Esophagus squamous epithelium (tissue), 5 donors: ENCODE measurements at regions not wholly inside any gene's neighbourhood (a gene's known extent, or its start where the extent isn't known, plus 50 kb on each side); places are given as distances from the start of the nearest gene placed in this dataset.
"Not testable (repeated sequence)": the region's sequence is repeated elsewhere in the genome, so short reads cannot be mapped to it uniquely, and the experiment has no call there.

Source experiments
- DNase-seq: peaks from one replicate; lab custom pipeline; 2025; lab: John Stamatoyannopoulos, UW
- H3K27ac ChIP-seq, 4 donors: fragments of 200-600 bp; sonication (generic); one replicate each; pipeline ENCODE4 v1.5.1; 2016 to 2019; ENCODE audit warnings: mild to moderate bottlenecking in 1 of 4
- H3K27me3 ChIP-seq, 4 donors: fragments of 200-600 bp; sonication (generic); 1 replicate in 3 of 4; 2 replicates in 1 of 4; pipeline versions ENCODE4 v1.5.1 to v1.6.0; 2017 to 2021; ENCODE audit warnings: antibody characterized with exemption in 1 of 4
- H3K36me3 ChIP-seq, 3 donors: fragments of 200-600 bp; sonication (generic); one replicate each; pipeline ENCODE4 v1.5.1; 2016 to 2019
- H3K4me1 ChIP-seq, 3 donors: fragments of 200-600 bp; sonication (generic); one replicate each; pipeline ENCODE4 v1.5.1; 2017 to 2019
- H3K4me3 ChIP-seq, 4 donors: fragments of 200-600 bp; sonication (generic); 1 replicate in 3 of 4; 2 replicates in 1 of 4; pipeline ENCODE4 v1.5.1; 2016 to 2019; ENCODE audit warnings: mild to moderate bottlenecking in 2 of 4, moderate library complexity in 1 of 4
- H3K9me3 ChIP-seq, 3 donors: fragments of 200-600 bp; sonication (generic); one replicate each; pipeline ENCODE4 v1.5.1; 2016 to 2019
- CTCF ChIP-seq, 6 experiments: fragments of 450-650 bp in 4 of 6; fragments of 200-600 bp in 2 of 6; sonication (generic) in 2 of 6; IDR thresholded peaks; one replicate each; pipeline ENCODE4 v1.5.1; 2016 to 2019; ENCODE audit warnings: antibody characterized with exemption in 6 of 6, mild to moderate bottlenecking in 4 of 6, moderate library complexity in 4 of 6
- POLR2A ChIP-seq, 4 donors: fragments of 450-650 bp; IDR thresholded peaks; one replicate each; pipeline ENCODE4 v1.6.1; 2017; ENCODE audit warnings: antibody characterized with exemption in 4 of 4, mild to moderate bottlenecking in 4 of 4, moderate library complexity in 3 of 4
- WGBS, 2 donors: methylation state at CpG; one replicate each; pipeline ENCODE4 v1.1.5; 2018; 5-methylcytosine and 5-hydroxymethylcytosine counted together
- intact Hi-C: fragments of 100-400 bp; cut with DNase I; formaldehyde crosslinking; loops from one replicate; pipeline ENCODE4 v1.15.0; 2022
- donor health status: DM: yes; HTN: yes; CAD: no.

- Histone ChIP-seq H3K36me3 (no peaks in the 10 kb centered on the region), H3K9me3 (no peaks in the 10 kb centered on the region), H3K4me3 (no peak overlapping the region), H3K27ac (no peak overlapping the region), H3K4me1 (no peaks in the 10 kb centered on the region), H3K27me3 (no peaks in the 10 kb centered on the region)
- DNase-seq: no peak
- intact Hi-C loops: no loop called here
- TF ChIP-seq CTCF (IDR thresholded peaks at IDR 0.05): no peak
- TF ChIP-seq POLR2A (IDR thresholded peaks at IDR 0.05): no peak
- 94 to 100% methylated on average over 2 of the region's 4 CpGs for WGBS, 2 donors
These were observed 483.0 kb downstream of the CBLN4 start for GRCh38 chr20:55522296-55522815.

- DNase-seq, H3K27ac ChIP-seq, intact Hi-C loops: not testable (repeated sequence)
These were observed 487.7 kb downstream of the CBLN4 start for GRCh38 chr20:55517584-55517983.

GRCh38 chr20:55515832-55516231 lies 489.5 kb downstream of the CBLN4 start:
- intact Hi-C loops: no loop called here
- Histone ChIP-seq H3K4me1 (no peaks in the 10 kb centered on the region), H3K27me3 (no peaks in the 10 kb centered on the region), H3K4me3 (no peak overlapping the region), H3K36me3 (no peaks in the 10 kb centered on the region), H3K9me3 (no peaks in the 10 kb centered on the region), H3K27ac (no peak overlapping the region)
- TF ChIP-seq POLR2A (IDR thresholded peaks at IDR 0.05) (no peak), CTCF (IDR thresholded peaks at IDR 0.05) (no peak)
- WGBS, 2 donors: 46 to 51% methylated on average over 3 of the region's 3 CpGs
- no peak for DNase-seq

More at GRCh38 chr20:55517584-55517983, 487.7 kb downstream of the CBLN4 start:
- H3K4me3 ChIP-seq, H3K4me1 ChIP-seq, H3K27me3 ChIP-seq, H3K36me3 ChIP-seq, H3K9me3 ChIP-seq: not testable (repeated sequence)

- Histone ChIP-seq H3K9me3 (no peaks in the 10 kb centered on the region), H3K4me1 (no peaks in the 10 kb centered on the region), H3K27ac (no peak overlapping the region), H3K36me3 (no peaks in the 10 kb centered on the region), H3K4me3 (no peak overlapping the region), H3K27me3 (no peaks in the 10 kb centered on the region)
- WGBS, 2 donors: 28 to 53% methylated on average over 2 of the region's 2 CpGs
- no peak for TF ChIP-seq POLR2A (IDR thresholded peaks at IDR 0.05)
- no peak for TF ChIP-seq CTCF (IDR thresholded peaks at IDR 0.05)
- DNase-seq: no peak
- intact Hi-C loops: no loop called here
These were observed 490.8 kb downstream of the CBLN4 start for GRCh38 chr20:55514531-55514930.

GRCh38 chr20:55513954-55514353 lies 491.4 kb downstream of the CBLN4 start:
- H3K27ac ChIP-seq: no peak overlapping the region
- TF ChIP-seq CTCF (IDR thresholded peaks at IDR 0.05): no peak
- TF ChIP-seq POLR2A (IDR thresholded peaks at IDR 0.05): no peak
- DNase-seq: no peak
- H3K4me3 ChIP-seq: no peak overlapping the region
- 61 to 68% methylated on average over 4 of the region's 4 CpGs for whole genome bisulfite sequencing, 2 donors
- H3K9me3 ChIP-seq: no peaks in the 10 kb centered on the region
- no peaks in the 10 kb centered on the region for H3K27me3 ChIP-seq
- intact Hi-C loops: no loop called here
- no peaks in the 10 kb centered on the region for H3K4me1 ChIP-seq
- H3K36me3 ChIP-seq: no peaks in the 10 kb centered on the region

- Histone ChIP-seq H3K4me1 (no peaks in the 10 kb centered on the region), H3K27me3 (no peaks in the 10 kb centered on the region), H3K27ac (no peak overlapping the region), H3K9me3 (no peaks in the 10 kb centered on the region), H3K36me3 (no peaks in the 10 kb centered on the region), H3K4me3 (no peak overlapping the region)
- DNase-seq: no peak
- 75 to 77% methylated on average over 3 to 4 of the region's 4 CpGs for WGBS, 2 donors
- intact Hi-C loops: no loop called here
- no peak for TF ChIP-seq POLR2A (IDR thresholded peaks at IDR 0.05)
- TF ChIP-seq CTCF (IDR thresholded peaks at IDR 0.05): no peak
These were observed 505.2 kb downstream of the CBLN4 start for GRCh38 chr20:55500130-55500529.
